ENCODE measurements at regions not wholly inside any gene's neighbourhood (a gene's known extent, or its start where the extent isn't known, plus 50 kb on each side); places are given as distances from the start of the nearest gene placed in this dataset.
"Not testable (repeated sequence)": the region's sequence is repeated elsewhere in the genome, so short reads cannot be mapped to it uniquely, and the experiment has no call there.

DNA sequence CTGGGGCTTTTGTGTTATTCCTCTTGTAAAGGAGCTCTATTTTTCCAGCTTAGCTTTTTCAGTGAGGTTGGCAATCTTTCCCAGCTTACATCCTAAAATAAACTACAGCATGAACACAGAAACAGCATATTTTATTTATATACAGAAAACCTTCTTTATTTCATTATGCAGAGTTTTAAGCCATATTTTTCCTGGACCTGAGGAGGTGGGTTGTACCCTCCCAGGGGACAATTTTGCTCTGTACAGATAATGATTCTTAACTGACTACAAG is 341.2 kb upstream of the TYRP1 start:
- DNase-seq (ENCODE audit: low spot score) = no peak

GRCh38 chr9:12363439-12363838 is 329.7 kb upstream of the TYRP1 start:
- FAIRE-seq (no peak), DNase-seq (ENCODE audit: low spot score) (no peak)

More for the DNA sequence above, 341.2 kb upstream of the TYRP1 start:
- FAIRE-seq = no peak

GRCh38 chr9:12368569-12368968 is 324.6 kb upstream of the TYRP1 start:
- no peak for FAIRE-seq
- DNase-seq (ENCODE audit: low spot score) = no peak

GRCh38 chr9:12391839-12392509 is 301.2 kb upstream of the TYRP1 start:
- no peak for FAIRE-seq
- no peak for DNase-seq (ENCODE audit: low spot score)

DNA sequence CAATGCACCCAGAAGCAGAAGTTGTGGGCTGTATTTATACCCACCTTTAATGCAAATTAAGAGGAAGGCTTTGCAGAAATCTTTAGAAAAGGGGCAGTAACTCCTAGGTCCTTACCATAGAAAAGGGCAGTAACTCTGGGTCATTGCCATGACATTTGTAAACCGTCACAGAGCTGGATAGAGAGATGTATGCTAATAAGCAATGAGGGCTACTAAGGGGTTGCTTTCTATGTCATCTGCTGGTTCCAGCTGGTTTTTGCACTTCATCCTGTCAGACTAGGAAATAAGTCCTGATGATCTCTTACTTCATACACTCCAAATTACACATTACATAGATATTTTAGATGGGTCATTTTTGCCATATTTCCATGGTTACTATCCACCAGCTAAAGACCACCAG is 299.1 kb upstream of the TYRP1 start:
- no peak for FAIRE-seq
- no peak for DNase-seq (ENCODE audit: low spot score)

- DNase-seq (ENCODE audit: low spot score) = no peak
- FAIRE-seq = no peak
Observed at GRCh38 chr9:12403721-12404120, 289.5 kb upstream of the TYRP1 start.

DNA sequence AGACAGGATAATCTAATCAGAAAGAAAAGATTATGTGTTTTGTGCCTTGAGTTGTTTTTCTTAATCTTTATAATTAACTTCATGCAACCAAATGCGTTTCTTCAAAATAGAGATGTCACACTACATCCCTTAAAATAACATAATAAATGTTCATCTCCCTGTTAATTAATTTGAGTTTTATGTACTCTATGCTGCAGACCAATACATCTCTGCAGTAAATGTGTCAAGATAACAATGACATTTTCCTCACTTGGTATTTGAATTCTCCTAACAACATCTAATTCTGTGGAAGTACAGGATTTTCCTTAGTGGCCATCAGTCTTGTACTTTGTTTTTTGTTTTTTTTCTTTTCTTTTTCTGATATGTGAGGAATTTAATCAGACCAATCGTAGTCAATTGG is 279.2 kb upstream of the TYRP1 start:
- FAIRE-seq = no peak
- no peak for DNase-seq (ENCODE audit: low spot score)

- peak; percentile 1 for DNase-seq (ENCODE audit: low spot score)
- FAIRE-seq = no peak
Observed at GRCh38 chr9:12414514-12414913, 278.7 kb upstream of the TYRP1 start.

- DNase-seq (ENCODE audit: low spot score) (no peak), FAIRE-seq (no peak)
Observed at GRCh38 chr9:12415361-12415760, 277.8 kb upstream of the TYRP1 start.

GRCh38 chr9:12416716-12417115 is 276.5 kb upstream of the TYRP1 start:
- FAIRE-seq = no peak
- no peak for DNase-seq (ENCODE audit: low spot score)

- DNase-seq (ENCODE audit: low spot score) (no peak), FAIRE-seq (no peak)
Observed at GRCh38 chr9:12424243-12424642, 268.9 kb upstream of the TYRP1 start.

DNA sequence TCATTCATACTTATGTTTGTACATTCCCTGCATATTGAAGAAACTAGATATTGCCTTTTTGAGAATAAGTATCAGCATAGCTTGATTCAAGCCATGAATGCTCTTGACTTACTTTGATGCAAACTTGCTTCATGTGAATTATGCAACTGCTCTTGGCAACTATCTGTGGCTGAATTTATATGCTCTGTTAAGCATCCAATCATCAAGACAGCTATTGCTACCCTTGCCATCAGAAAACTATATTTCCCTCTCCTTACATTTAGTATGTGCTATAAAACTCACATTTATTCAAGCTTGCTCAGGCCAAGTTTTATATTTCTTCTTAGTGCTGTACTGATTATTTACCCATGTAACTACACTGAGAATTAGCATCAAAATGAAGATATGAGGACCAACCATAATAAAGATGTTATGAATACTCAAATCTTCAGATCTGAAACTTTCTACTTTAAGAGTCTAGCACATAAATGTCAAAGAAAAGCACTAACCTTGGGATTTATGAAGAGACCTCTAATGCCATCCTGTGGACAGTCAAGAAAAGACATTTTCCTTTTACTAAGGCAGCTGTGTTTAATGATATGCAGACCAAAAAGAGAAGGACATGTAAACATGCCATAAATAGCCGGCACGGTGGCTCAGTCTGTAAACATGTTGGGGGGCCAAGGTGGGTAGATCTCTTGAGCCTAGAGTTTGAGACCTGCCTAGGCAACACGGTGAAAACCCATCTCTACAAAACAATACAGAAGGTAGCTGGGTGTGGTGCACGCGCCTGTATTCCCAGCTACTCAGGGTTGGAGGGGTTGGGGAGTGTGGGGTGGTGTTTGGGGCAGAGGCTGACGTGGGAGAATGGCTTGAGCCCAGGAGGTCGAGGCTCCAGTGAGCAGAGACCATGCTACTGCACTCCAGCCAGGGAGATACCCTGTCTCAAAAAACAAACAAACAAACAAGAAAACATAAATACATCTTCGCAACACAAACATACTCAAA is 267.0 kb upstream of the TYRP1 start:
- no peak for FAIRE-seq
- peak; percentile 4 for DNase-seq (ENCODE audit: low spot score)

GRCh38 chr9:12439267-12439666 is 253.9 kb upstream of the TYRP1 start:
- DNase-seq (ENCODE audit: low spot score) (no peak), FAIRE-seq (no peak)

GRCh38 chr9:12441080-12441479 is 252.1 kb upstream of the TYRP1 start:
- FAIRE-seq; DNase-seq (ENCODE audit: low spot score): not testable (repeated sequence)

GRCh38 chr9:12441506-12441905 is 251.7 kb upstream of the TYRP1 start:
- FAIRE-seq (no peak), DNase-seq (ENCODE audit: low spot score) (no peak)

- DNase-seq (ENCODE audit: low spot score) (no peak), FAIRE-seq (no peak)
Observed at GRCh38 chr9:12448246-12448645, 244.9 kb upstream of the TYRP1 start.

DNA sequence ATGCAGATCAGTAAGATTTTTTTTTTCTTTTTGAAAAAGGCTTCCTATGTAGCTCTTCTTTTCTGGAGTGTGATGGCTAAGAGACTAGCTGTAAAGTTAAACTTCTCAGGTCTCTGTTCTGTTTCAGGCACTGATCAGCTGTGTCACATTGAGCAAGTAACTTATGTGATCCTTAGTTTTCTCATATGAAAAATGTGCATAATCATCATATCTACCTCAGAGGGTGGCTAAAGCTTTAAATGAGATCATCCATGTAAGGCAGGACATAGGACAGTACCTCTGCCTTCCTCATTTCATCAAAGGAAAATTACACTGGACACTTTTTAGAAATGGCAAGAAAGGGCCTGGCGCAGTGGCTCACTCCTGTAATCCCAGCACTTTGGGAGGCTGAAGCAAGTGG is 235.9 kb upstream of the TYRP1 start:
- FAIRE-seq (no peak), DNase-seq (ENCODE audit: low spot score) (no peak)

- DNase-seq (ENCODE audit: low spot score) = no peak
- FAIRE-seq = no peak
Observed at GRCh38 chr9:12461763-12462460, 231.3 kb upstream of the TYRP1 start.

DNA sequence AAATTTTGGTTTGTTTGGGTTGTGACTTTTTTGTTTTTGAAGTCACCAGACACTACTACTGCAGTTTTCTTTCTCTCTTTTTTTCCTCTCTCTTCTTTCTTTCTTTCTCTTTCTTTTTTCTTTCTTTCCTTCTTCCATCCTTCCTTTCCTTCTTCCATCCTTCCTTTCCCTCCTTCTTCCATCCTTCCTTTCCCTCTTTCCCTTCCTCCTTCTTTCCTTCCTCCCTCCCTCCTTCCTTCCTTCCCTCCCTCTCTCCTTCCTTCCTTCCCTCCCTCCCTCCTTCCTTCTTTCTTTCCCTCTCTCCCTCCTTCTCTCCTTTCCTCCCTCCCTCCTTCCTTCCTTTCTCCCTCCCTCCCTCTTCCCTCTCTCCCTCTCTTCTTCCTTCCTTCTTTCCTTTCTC is 230.3 kb upstream of the TYRP1 start:
- FAIRE-seq (no peak), DNase-seq (ENCODE audit: low spot score) (no peak)

- FAIRE-seq (no peak), DNase-seq (ENCODE audit: low spot score) (no peak)
Observed at GRCh38 chr9:12463641-12464040, 229.5 kb upstream of the TYRP1 start.

DNA sequence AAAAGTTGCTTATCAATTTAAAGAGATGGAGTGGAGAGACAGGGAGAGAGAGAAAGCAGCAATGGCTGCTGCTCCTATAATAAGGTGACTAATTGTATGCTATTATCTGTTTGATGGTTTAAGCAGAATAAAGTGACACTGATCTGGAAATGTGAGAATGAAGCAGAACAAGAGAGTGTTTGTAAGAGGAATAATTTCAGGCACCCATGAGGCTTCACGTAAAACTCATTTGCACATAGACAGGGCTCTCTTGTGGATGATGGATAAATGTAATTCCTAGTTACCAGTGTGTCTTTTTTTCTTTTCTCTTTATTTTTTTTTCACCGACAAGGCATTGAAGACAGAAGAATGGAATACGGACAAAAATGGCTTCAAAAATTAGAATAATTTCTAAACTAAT is 228.8 kb upstream of the TYRP1 start:
- DNase-seq (ENCODE audit: low spot score) (no peak), FAIRE-seq (no peak)

DNA sequence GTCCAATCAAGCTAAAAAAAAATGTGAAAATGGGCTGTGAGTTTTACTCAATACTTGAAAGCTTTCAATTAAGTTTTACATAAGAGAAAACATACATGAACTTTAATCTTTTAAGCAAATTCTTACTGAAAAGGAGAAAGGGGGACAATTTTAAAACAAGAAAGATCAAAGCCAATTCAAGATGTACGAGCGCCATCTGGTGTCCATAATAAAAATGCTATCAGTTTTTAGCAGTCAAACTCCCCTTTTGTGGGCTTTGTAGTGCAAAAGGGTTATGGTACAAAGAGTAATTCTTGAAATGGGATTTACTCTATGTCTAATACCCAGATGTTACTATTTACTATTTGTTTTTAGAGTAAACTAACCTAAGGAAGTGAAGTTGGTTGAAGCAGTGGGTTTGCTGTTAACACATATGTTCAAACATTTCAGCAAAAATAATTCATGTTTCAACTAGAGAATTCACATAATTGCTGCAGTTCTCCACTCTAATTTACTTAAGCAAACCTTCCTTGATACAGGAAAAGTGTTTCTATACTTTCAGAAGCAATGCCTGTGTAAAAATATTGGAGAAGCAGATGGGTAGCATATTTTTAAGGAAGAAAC is 228.2 kb upstream of the TYRP1 start:
- peak; percentile 2 for DNase-seq (ENCODE audit: low spot score)
- FAIRE-seq = no peak
